ENCODE measurements at regions not wholly inside any gene's neighbourhood (a gene's known extent, or its start where the extent isn't known, plus 50 kb on each side); places are given as distances from the start of the nearest gene placed in this dataset.

DNA sequence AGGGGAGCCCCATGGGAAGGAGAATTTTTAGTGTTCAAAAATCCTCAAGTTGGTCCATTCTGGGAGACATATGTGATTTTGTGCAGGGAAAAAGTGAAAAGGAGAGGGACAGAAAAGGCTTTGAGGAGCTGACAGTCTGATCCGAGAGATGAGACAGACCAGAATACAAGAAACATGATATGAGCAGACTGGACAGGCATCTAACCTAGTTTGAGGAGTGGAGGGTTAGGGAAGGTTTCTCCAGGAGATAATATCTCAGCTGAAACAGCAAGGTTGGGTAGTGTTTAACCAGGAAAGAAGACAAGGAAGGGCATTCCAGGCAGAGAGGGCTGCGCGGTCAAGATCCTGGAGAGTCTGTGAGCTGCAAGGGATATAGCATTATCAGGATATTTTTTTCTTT is 101.4 kb upstream of the NCAM1 start:
- DNase-seq (ENCODE audit: low read depth) = no peak
- TF ChIP-seq, protein P1, sequence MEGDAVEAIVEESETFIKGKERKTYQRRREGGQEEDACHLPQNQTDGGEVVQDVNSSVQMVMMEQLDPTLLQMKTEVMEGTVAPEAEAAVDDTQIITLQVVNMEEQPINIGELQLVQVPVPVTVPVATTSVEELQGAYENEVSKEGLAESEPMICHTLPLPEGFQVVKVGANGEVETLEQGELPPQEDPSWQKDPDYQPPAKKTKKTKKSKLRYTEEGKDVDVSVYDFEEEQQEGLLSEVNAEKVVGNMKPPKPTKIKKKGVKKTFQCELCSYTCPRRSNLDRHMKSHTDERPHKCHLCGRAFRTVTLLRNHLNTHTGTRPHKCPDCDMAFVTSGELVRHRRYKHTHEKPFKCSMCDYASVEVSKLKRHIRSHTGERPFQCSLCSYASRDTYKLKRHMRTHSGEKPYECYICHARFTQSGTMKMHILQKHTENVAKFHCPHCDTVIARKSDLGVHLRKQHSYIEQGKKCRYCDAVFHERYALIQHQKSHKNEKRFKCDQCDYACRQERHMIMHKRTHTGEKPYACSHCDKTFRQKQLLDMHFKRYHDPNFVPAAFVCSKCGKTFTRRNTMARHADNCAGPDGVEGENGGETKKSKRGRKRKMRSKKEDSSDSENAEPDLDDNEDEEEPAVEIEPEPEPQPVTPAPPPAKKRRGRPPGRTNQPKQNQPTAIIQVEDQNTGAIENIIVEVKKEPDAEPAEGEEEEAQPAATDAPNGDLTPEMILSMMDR (conservative IDR thresholded peaks at IDR 0.05; ENCODE audit: control insufficient read depth, insufficient read depth, low read depth, low read length) = no peak
- H3K4me3 ChIP-seq (ENCODE audit: control insufficient read depth, low read depth, low read length) = no peak overlapping the region

DNA sequence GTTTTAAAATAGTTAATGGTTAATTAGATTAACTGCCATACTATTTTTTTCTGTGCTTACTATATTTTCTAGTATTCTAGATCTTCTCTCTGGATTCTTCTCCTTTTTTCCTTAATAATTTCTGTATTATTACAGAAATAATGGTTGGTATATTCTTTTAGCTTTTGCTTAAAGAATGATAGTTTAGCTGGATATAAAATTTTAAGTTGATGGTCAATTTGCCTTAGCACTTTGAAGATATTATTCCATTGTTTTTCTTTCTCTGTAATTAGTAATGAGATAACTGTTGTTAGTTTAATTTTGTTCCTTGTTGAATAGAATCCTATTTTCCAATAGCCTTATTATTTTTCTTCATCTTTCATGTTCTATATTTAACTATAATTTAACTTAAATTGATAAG is 99.9 kb upstream of the NCAM1 start:
- no peak overlapping the region for H3K4me3 ChIP-seq (ENCODE audit: control insufficient read depth, low read depth, low read length)
- TF ChIP-seq, protein P1 (conservative IDR thresholded peaks at IDR 0.05; ENCODE audit: control insufficient read depth, insufficient read depth, low read depth, low read length) = no peak
- DNase-seq (ENCODE audit: low read depth) = no peak

DNA sequence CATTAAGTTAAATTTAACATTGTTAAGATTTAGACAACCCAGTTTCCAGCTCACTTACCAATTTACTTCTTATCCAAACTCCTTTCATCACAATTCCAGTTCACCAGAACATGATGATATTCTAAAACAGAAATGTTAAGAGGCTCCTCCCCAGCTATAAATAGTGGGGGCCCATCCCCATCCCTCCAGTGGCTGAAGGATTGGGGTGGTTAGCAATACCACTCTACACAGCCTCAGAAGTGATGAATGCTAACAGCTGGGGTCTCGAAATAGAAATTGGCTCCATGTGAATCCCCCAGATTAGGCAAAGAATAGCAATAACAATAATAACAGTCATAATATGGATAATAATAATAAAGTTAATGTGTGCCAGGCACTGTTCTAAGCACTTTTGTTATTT is 97.9 kb upstream of the NCAM1 start:
- TF ChIP-seq, protein P1 (conservative IDR thresholded peaks at IDR 0.05; ENCODE audit: control insufficient read depth, insufficient read depth, low read depth, low read length) = no peak
- no peak for DNase-seq (ENCODE audit: low read depth)
- no peak overlapping the region for H3K4me3 ChIP-seq (ENCODE audit: control insufficient read depth, low read depth, low read length)

DNA sequence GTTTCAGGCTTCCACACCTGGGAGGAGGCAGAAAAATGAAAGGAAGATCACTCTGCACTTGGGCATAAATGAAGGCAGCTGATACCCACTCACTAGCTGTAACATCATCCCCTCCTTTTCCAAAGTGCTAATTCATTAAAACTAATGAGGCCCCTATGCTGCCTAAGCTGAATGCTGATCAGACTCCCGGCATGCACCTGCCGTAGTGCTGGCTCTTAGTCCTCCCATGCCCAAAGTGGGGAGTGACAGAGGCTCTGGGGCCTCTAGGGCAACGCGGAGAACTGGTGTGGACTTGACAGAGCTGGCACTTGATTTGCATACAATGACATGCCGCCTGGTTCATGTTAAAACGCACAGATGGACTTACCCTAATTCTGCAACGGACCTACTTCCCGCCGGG is 96.5 kb upstream of the NCAM1 start:
- no peak overlapping the region for H3K4me3 ChIP-seq (ENCODE audit: control insufficient read depth, low read depth, low read length)
- TF ChIP-seq, protein P1 (conservative IDR thresholded peaks at IDR 0.05; ENCODE audit: control insufficient read depth, insufficient read depth, low read depth, low read length) = no peak
- DNase-seq (ENCODE audit: low read depth) = no peak

DNA sequence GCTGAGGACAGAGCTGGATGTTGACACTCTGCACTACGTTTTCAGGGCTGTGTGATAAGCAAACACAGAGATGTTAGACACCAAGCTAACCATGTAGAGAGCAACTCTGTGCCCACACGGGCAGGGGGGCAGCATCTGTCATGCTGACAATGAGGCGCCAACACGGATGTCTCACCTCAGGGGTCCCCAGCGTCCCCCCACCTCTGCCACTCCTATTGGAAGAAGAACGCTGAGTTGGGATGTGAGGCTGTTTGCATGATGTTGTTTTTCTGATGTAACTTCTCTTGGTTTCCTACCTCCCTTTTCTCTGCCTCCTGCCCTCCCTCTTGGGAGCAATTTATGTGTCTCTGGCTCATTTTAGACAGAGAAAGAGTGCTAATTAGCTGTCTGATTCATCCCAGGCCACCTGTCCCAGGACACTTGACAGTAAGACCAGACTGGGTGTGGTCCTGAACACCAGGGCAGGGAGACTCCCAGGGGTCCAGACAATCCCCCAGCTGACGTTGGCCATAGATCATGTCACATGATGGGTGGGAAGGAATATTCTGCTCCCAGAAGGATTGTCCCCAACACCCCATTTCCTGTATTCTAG is 89.2 kb upstream of the NCAM1 start:
- TF ChIP-seq, protein P1 (conservative IDR thresholded peaks at IDR 0.05; ENCODE audit: control insufficient read depth, insufficient read depth, low read depth, low read length) = no peak
- DNase-seq (ENCODE audit: low read depth) = no peak
- H3K4me3 ChIP-seq (ENCODE audit: control insufficient read depth, low read depth, low read length) = no peak overlapping the region

DNA sequence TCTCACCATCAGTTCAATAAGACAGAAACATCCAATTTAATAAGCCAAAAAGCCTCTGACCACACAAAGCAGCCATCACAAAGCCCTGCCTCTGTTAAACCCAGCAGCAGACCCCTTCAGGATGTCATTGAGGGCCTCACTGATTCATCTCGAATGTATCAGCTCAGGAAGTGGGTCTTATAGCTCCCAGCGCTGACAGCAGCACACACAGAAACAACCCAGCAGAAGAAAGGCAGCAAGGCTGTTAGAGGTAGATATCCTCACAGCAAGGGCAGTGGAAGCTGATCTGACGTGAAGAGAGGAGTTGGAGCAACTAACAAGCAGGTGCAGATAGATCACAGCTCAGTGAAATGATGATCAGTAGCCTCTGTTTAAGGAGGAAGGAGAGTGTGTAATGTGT is 86.2 kb upstream of the NCAM1 start:
- TF ChIP-seq, protein P1 (conservative IDR thresholded peaks at IDR 0.05; ENCODE audit: control insufficient read depth, insufficient read depth, low read depth, low read length) = no peak
- no peak for DNase-seq (ENCODE audit: low read depth)
- no peak overlapping the region for H3K4me3 ChIP-seq (ENCODE audit: control insufficient read depth, low read depth, low read length)

DNA sequence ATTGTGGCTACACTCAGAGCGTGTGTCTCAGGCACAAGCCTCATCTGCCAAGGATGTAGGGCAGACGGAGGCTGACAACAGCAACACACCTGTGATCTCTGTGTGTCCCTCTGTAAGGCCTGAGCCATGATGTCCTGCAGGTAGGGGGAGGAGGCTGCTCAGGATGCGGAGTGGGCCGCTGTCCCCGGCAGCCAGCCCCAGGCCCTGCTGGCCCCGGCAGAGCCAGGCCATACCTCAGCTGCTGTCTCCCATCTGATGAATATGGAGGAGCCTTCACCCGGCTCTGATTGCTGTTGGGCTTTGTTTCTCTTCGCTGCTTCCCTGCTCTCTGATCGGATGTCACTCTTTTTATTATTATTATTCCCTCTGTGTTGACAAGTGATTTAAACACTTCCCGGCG is 83.6 kb upstream of the NCAM1 start:
- TF ChIP-seq, protein P1 (conservative IDR thresholded peaks at IDR 0.05; ENCODE audit: control insufficient read depth, insufficient read depth, low read depth, low read length) = no peak

More for the DNA sequence above, 83.6 kb upstream of the NCAM1 start:
- DNase-seq (ENCODE audit: low read depth) = no peak
- H3K4me3 ChIP-seq (ENCODE audit: control insufficient read depth, low read depth, low read length) = no peak overlapping the region
